HepG2 (cell line): ENCODE measurements at regions not wholly inside any gene's neighbourhood (a gene's known extent, or its start where the extent isn't known, plus 50 kb on each side); places are given as distances from the start of the nearest gene placed in this dataset.

Experiments used
- ATAC-seq: fragments of 200-7000 bp; cut with Tn5 transposase; 3 replicates; pipeline ENCODE4 v1.9.1; 2020; ENCODE audit warnings: mild to moderate bottlenecking, moderate library complexity
- BruUV-seq: library from RNA; stranded (reverse); fragments of 400-500 nt; replicated peaks from 2 replicates; lab custom pipeline; 2021; lab: Mats Ljungman, UMichigan
- CTCF ChIA-PET: fragments of 300-600 bp; formaldehyde crosslinking; extraction: SDS; loops from one replicate; lab custom pipeline; 2021; ENCODE audit warnings: low total read pairs, inconsistent platforms, low intra/inter-chr PET ratio; lab: Yijun Ruan, JAX
- POLR2A ChIA-PET: fragments of 350-600 bp; sonication (Branson Sonifier 250); formaldehyde crosslinking; loops from one replicate; lab custom pipeline; 2020; ENCODE audit warnings: antibody characterized with exemption, inconsistent platforms; lab: Yijun Ruan, JAX
- DNase-seq: peaks from one replicate; pipeline ENCODE4 v3.0.0-alpha.2; 2015; ENCODE audit warnings: low spot score
- FAIRE-seq: peaks from 3 replicates; lab custom pipeline; 2011; peaks lifted over from hg19 to GRCh38; lab: Jason Lieb, UNC
- H2AFZ ChIP-seq: one replicate; pipeline ENCODE4 v1.6.1; 2011; ENCODE audit warnings: low read length, inconsistent platforms
- H3K27ac ChIP-seq: fragments of 300-600 bp; 3 replicates; pipeline ENCODE4 v1.8.0; 2011; ENCODE audit warnings: mixed run types, mild to moderate bottlenecking, mixed read lengths, low read length, inconsistent platforms; ENCODE audit not compliant: insufficient read depth; ENCODE audit errors: extremely low read length
- H3K27me3 ChIP-seq, 2 experiments: fragments of 200-600 bp in 1 of 2; 2 replicates in 1 of 2; 3 replicates in 1 of 2; pipeline versions ENCODE4 v1.6.0 to v1.8.0; 2011; ENCODE audit warnings: low read length in 2 of 2, mild to moderate bottlenecking in 2 of 2, moderate library complexity in 2 of 2, inconsistent platforms in 1 of 2; ENCODE audit not compliant: insufficient read depth in 2 of 2, control insufficient read depth in 1 of 2
- H3K36me3 ChIP-seq, 2 experiments: fragments of 200-600 bp in 1 of 2; replicated peaks in 1 of 2; 2 replicates in 1 of 2; 3 replicates in 1 of 2; pipeline versions ENCODE4 v1.5.1 to v1.8.0; 2011; ENCODE audit warnings: low read length in 2 of 2, inconsistent platforms in 1 of 2; ENCODE audit not compliant: insufficient read depth in 2 of 2, control insufficient read depth in 1 of 2
- H3K4me1 ChIP-seq: 2 replicates; pipeline ENCODE4 v1.5.1; 2012; ENCODE audit warnings: low read length, inconsistent platforms; ENCODE audit not compliant: insufficient read depth
- H3K4me2 ChIP-seq: 2 replicates; pipeline ENCODE4 v1.6.0; 2011; ENCODE audit warnings: low read depth, low read length, inconsistent platforms
- H3K4me3 ChIP-seq, 3 experiments: fragments of 200-600 bp in 1 of 3; sonication (generic), shearing (Covaris generic) in 1 of 3; replicated peaks in 1 of 3; 2 replicates each; pipeline ENCODE4 v1.5.1; 2011 to 2016; ENCODE audit warnings: low read length in 3 of 3, inconsistent platforms in 2 of 3, low read depth in 2 of 3, mild to moderate bottlenecking in 2 of 3, control low read depth in 1 of 3, mixed read lengths in 1 of 3; ENCODE audit not compliant: insufficient read depth in 1 of 3
- H3K79me2 ChIP-seq: one replicate; pipeline ENCODE4 v1.6.1; 2011; ENCODE audit warnings: low read length, inconsistent platforms; ENCODE audit not compliant: insufficient read depth
- H3K9ac ChIP-seq: 2 replicates; pipeline ENCODE4 v1.6.0; 2011; ENCODE audit warnings: mild to moderate bottlenecking, low read depth, low read length, inconsistent platforms; ENCODE audit not compliant: insufficient read depth
- H3K9me3 ChIP-seq: 2 replicates; pipeline ENCODE4 v1.5.1; 2012; ENCODE audit warnings: mild to moderate bottlenecking, low read length
- H4K20me1 ChIP-seq: 2 replicates; pipeline ENCODE4 v1.6.0; 2011; ENCODE audit warnings: inconsistent platforms, mild to moderate bottlenecking, low read length, moderate library complexity; ENCODE audit not compliant: insufficient read depth
- GATAD1 ChIP-seq: IDR thresholded peaks from 2 replicates; pipeline ENCODE4 v1.6.1; 2016; ENCODE audit warnings: missing genetic modification reagents, missing compliant biosample characterization
- HOXA7 ChIP-seq: sonication (generic); formaldehyde crosslinking; IDR thresholded peaks from 2 replicates; pipeline ENCODE4 v1.8.1; 2022; ENCODE audit warnings: mild to moderate bottlenecking, missing genetic modification reagents, moderate library complexity
- RBM39 ChIP-seq: fragments of 200-400 bp; formaldehyde crosslinking; IDR thresholded peaks from one replicate; pipeline ENCODE4 v1.6.1; 2018; ENCODE audit warnings: antibody characterized with exemption, mild to moderate bottlenecking, low read depth, low read length; ENCODE audit not compliant: poor library complexity, severe bottlenecking
- SOX5 ChIP-seq: IDR thresholded peaks from 2 replicates; pipeline ENCODE4 v1.6.1; 2016; ENCODE audit warnings: borderline replicate concordance
- SRF ChIP-seq: IDR thresholded peaks from 2 replicates; pipeline ENCODE4 v1.6.1; 2011; ENCODE audit warnings: mild to moderate bottlenecking, low read depth, low read length, moderate library complexity
- TBP ChIP-seq: sonication (generic); formaldehyde crosslinking; IDR thresholded peaks from 2 replicates; pipeline ENCODE4 v1.5.0; 2020; ENCODE audit warnings: missing genetic modification reagents
- ZBTB2 ChIP-seq: sonication (generic); formaldehyde crosslinking; IDR thresholded peaks from 2 replicates; pipeline ENCODE4 v1.8.0; 2022; ENCODE audit warnings: low read depth, missing genetic modification reagents
- ZBTB21 ChIP-seq: sonication (generic); formaldehyde crosslinking; IDR thresholded peaks from 2 replicates; pipeline ENCODE4 v1.4.0; 2020; ENCODE audit warnings: missing genetic modification reagents
- ZFP37 ChIP-seq: sonication (generic); formaldehyde crosslinking; IDR thresholded peaks from 2 replicates; pipeline ENCODE4 v1.4.0; 2020; ENCODE audit warnings: missing genetic modification reagents, borderline replicate concordance
- ZNF547 ChIP-seq: sonication (generic); formaldehyde crosslinking; IDR thresholded peaks from 2 replicates; pipeline ENCODE4 v1.5.1; 2020; ENCODE audit warnings: mild to moderate bottlenecking, missing genetic modification reagents
- ZNF616 ChIP-seq: sonication (generic); formaldehyde crosslinking; IDR thresholded peaks from 2 replicates; pipeline ENCODE4 v1.5.0; 2020; ENCODE audit warnings: low read depth, mild to moderate bottlenecking, missing genetic modification reagents
- ZSCAN12 ChIP-seq: sonication (generic); formaldehyde crosslinking; IDR thresholded peaks from 2 replicates; pipeline ENCODE4 v1.9.0; 2021; ENCODE audit warnings: mild to moderate bottlenecking, missing genetic modification reagents
- whole genome bisulfite sequencing: methylation state at CpG from one replicate; pipeline ENCODE4 v1.1.6; 2017; ENCODE audit warnings: low lambda C conversion rate; 5-methylcytosine and 5-hydroxymethylcytosine counted together
- in situ Hi-C: cut with HindIII; loops from 2 replicates; pipeline ENCODE4 v1.10.0; 2017; ENCODE audit warnings: low pct_unique_long_range_greater_than_20kb; ENCODE audit not compliant: extremely low pct_ligation_motif_present
- intact Hi-C: fragments of 100-400 bp; cut with micrococcal nuclease; formaldehyde crosslinking; loops from one replicate; pipeline ENCODE4 v1.10.0; 2022; ENCODE audit not compliant: unreplicated experiment
- TF ChIP-seq, protein P1 (sequence below): sonication (generic); formaldehyde crosslinking; IDR thresholded peaks from 2 replicates; pipeline ENCODE4 v1.8.1; 2023; ENCODE audit warnings: mild to moderate bottlenecking, moderate library complexity, missing genetic modification reagents

DNA sequence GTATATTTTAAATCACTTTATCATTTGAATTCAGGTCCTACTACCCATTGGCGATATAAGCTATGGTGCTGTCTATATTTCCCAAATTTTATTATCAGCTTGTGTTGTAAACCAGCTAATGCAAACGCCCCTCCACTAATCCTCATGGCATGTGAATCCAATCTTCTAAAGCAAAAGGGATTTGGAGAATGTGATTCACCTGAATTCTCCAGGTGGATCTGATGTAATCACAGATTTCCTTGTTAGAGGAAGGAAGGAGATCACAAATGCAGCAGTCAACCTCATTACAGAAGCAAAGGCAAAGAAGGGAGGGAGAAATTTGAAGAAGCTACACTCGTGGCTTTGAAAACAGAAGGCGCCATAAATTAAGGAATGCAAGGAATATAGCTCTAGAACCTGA lies 431.1 kb upstream of the CDH19 start:
- Histone ChIP-seq H4K20me1 (no peaks in the 10 kb centered on the region), H3K27ac (no peak overlapping the region), H3K4me3 (no peak overlapping the region), H3K9ac (no peak overlapping the region), H3K36me3 (no peaks in the 10 kb centered on the region), H3K27me3 (no peaks in the 10 kb centered on the region), H3K4me1 (no peaks in the 10 kb centered on the region), H3K9me3 (no peaks in the 10 kb centered on the region), H2AFZ (no peak overlapping the region), H3K79me2 (no peaks in the 10 kb centered on the region), H3K4me2 (no peak overlapping the region)
- DNase-seq (no peak), ATAC-seq (no peak), FAIRE-seq (no peak)
- TF ChIP-seq GATAD1 (CRISPR knock-in tag), result no peak
- no peak for TF ChIP-seq SRF
- no peak for TF ChIP-seq ZBTB21 (CRISPR knock-in tag)
- 0% methylated on average over 4 of the region's 4 CpGs for WGBS
- CTCF ChIA-PET, result no interaction called here
- POLR2A ChIA-PET, result no interaction called here
- in situ Hi-C loops, result no loop called here
- intact Hi-C loops, result no loop called here
- no TSS peak for BruUV-seq

DNA sequence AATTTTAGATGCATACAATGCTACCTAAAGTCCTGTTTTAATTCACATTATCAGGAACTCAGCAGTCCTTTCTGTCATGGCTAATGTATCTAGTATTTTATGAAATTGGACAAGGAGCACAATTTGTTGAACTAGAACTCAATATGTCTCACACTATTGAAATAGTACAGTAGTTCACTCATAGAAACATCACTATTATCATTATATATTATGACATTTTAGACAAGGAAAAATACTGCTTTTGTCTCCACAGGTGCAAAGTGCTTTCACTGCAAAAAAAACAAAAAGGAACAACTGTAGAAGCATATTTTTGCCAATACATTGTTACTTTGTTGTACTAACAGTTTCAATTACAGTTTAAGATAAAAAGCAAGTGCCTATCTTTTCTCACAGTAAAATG lies 419.2 kb upstream of the CDH19 start:
- Histone ChIP-seq H3K9ac (no peak overlapping the region), H3K36me3 (no peaks in the 10 kb centered on the region), H4K20me1 (no peaks in the 10 kb centered on the region), H3K4me2 (no peak overlapping the region), H3K9me3 (no peaks in the 10 kb centered on the region), H3K4me1 (no peaks in the 10 kb centered on the region), H3K4me3 (no peak overlapping the region), H3K27me3 (no peaks in the 10 kb centered on the region), H3K79me2 (no peaks in the 10 kb centered on the region), H3K27ac (no peak overlapping the region), H2AFZ (no peak overlapping the region)
- DNase-seq, result no peak
- no peak for TF ChIP-seq RBM39
- TF ChIP-seq SOX5, result no peak
- TF ChIP-seq HOXA7 (CRISPR knock-in tag), result no peak
- TF ChIP-seq ZFP37, result no peak
- TF ChIP-seq ZBTB2 (CRISPR knock-in tag), result no peak
- TF ChIP-seq ZNF616 (CRISPR knock-in tag), result no peak
- TF ChIP-seq, protein P1, sequence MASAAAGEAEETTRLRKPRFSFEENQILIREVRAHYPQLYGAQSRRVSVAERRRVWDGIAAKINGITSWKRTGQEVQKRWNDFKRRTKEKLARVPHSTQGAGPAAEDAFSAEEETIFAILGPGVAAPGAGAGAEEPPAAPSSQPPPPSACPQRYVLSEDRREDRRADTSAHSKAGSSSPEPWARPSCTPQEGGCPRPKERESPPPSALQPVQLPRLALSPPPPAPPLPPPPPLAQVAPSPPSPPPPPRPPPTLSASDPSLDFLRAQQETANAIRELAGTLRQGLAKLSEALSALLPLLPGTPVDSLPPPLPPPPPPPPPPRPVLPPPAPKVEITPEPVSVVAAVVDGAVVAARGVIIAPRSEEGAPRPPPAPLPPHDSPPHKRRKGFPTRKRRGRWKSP, result no peak
- TF ChIP-seq ZSCAN12, result no peak
- TF ChIP-seq TBP (CRISPR knock-in tag), result no peak
- TF ChIP-seq ZNF547 (CRISPR knock-in tag), result no peak
- intact Hi-C loops, result no loop called here
- no peak for FAIRE-seq
- POLR2A ChIA-PET, result no interaction called here
- in situ Hi-C loops, result no loop called here
- no TSS peak for BruUV-seq
- CTCF ChIA-PET, result no interaction called here
- no peak for ATAC-seq
